Heart left ventricle (tissue), 16 donors: ENCODE measurements at regions not wholly inside any gene's neighbourhood (a gene's known extent, or its start where the extent isn't known, plus 50 kb on each side); places are given as distances from the start of the nearest gene placed in this dataset.

Source experiments
- ATAC-seq, 4 donors: fragments of 200-7000 bp; cut with Tn5 transposase; one replicate each; pipeline ENCODE4 v1.9.1; 2020 to 2022; ENCODE audit warnings: moderate library complexity in 4 of 4, mild to moderate bottlenecking in 3 of 4, moderate number of reproducible peaks in 1 of 4
- DNase-seq, 5 donors: peaks; one replicate each; pipeline ENCODE4 v3.0.0-alpha.2; 2020
- H3K27ac ChIP-seq, 12 donors: fragments of 200-600 bp; sonication (generic) in 4 of 12; one replicate each; pipeline versions ENCODE4 v1.5.0 to v1.8.0; 2016 to 2022; ENCODE audit warnings: mild to moderate bottlenecking in 2 of 12
- H3K27me3 ChIP-seq, 9 donors: fragments of 200-600 bp; sonication (generic) in 2 of 9; one replicate each; pipeline versions ENCODE4 v1.5.1 to v1.8.0; 2016 to 2022; ENCODE audit warnings: mild to moderate bottlenecking in 3 of 9
- H3K36me3 ChIP-seq, 9 donors: fragments of 200-600 bp; sonication (generic) in 2 of 9; one replicate each; pipeline versions ENCODE4 v1.5.0 to v1.8.0; 2018 to 2022; ENCODE audit warnings: mild to moderate bottlenecking in 2 of 9
- H3K4me1 ChIP-seq, 12 donors: fragments of 200-600 bp; sonication (generic) in 4 of 12; one replicate each; pipeline versions ENCODE4 v1.5.0 to v1.8.0; 2016 to 2022; ENCODE audit warnings: mild to moderate bottlenecking in 3 of 12
- H3K4me3 ChIP-seq, 12 donors: fragments of 200-600 bp; sonication (generic) in 4 of 12; one replicate each; pipeline versions ENCODE4 v1.5.0 to v1.8.0; 2017 to 2022; ENCODE audit warnings: mild to moderate bottlenecking in 9 of 12, moderate library complexity in 4 of 12
- H3K9me3 ChIP-seq, 12 donors: fragments of 200-600 bp; sonication (generic) in 4 of 12; one replicate each; pipeline versions ENCODE4 v1.5.0 to v1.8.0; 2016 to 2022; ENCODE audit warnings: mild to moderate bottlenecking in 1 of 12
- POLR2A ChIP-seq, 2 donors: fragments of 450-650 bp; IDR thresholded peaks; one replicate each; pipeline ENCODE4 v1.6.1; 2017; ENCODE audit warnings: antibody characterized with exemption in 2 of 2, mild to moderate bottlenecking in 2 of 2, moderate library complexity in 2 of 2
- WGBS, 4 donors: extraction: QIAGEN DNeasy Blood & Tissue Kit in 2 of 4; methylation state at CpG; one replicate each; pipeline versions ENCODE4 v1.1.5 to v1.1.7; 2013 to 2018; 5-methylcytosine and 5-hydroxymethylcytosine counted together
- intact Hi-C, 10 donors: fragments of 100-400 bp; cut with DNase I; formaldehyde crosslinking; loops; one replicate each; pipeline versions ENCODE4 v1.11.1 to v1.14.2; 2022
- TF ChIP-seq, protein P1 (sequence below), 12 donors: fragments of 200-600 bp; sonication (generic) in 4 of 12; IDR thresholded peaks; one replicate each; pipeline versions ENCODE4 v1.5.0 to v1.8.0; 2018 to 2022; ENCODE audit warnings: antibody characterized with exemption in 12 of 12, mild to moderate bottlenecking in 5 of 12
- donor health status: ischemic (EF 13 %, LVEDD 7.1; RV severe dilation, severe dysfunction).
- donor health status: healthy with polysubstance abuse.
- donor health status: DM: no; HTN: yes; CAD: no.
- donor health status: DM: no; HTN: no; CAD: no.
- donor health status: ischemic (EF 25% LVEDD 6.9; RV normal size, moderate dysfunction).
- donor health status: ischemic (EF 25% LVEDD 5.7; RV mildly dilated, moderate dysfunction).
- donor health status: healthy.
- donor health status: DM: yes; HTN: yes; CAD: no.
- donor health status: ischemic (EF 35%, LVEDD 5.7; RV mildly dilated, moderate dysfunction).
- donor health status: nonischemic (EF 11% LVEDD 7.7; RV severe dilation, severe dysfunction).
- donor health status: DM: yes; HTN: yes; CAD: no.
- donor health status: PGD.
- donor health status: ischemic (EF 29% LVEDD 5.4; RV normal size, mild dysfunction).
- donor health status: nonischemic (EF 23%, LVEDD 6.1; RV moderate dilation, normal function).

DNA sequence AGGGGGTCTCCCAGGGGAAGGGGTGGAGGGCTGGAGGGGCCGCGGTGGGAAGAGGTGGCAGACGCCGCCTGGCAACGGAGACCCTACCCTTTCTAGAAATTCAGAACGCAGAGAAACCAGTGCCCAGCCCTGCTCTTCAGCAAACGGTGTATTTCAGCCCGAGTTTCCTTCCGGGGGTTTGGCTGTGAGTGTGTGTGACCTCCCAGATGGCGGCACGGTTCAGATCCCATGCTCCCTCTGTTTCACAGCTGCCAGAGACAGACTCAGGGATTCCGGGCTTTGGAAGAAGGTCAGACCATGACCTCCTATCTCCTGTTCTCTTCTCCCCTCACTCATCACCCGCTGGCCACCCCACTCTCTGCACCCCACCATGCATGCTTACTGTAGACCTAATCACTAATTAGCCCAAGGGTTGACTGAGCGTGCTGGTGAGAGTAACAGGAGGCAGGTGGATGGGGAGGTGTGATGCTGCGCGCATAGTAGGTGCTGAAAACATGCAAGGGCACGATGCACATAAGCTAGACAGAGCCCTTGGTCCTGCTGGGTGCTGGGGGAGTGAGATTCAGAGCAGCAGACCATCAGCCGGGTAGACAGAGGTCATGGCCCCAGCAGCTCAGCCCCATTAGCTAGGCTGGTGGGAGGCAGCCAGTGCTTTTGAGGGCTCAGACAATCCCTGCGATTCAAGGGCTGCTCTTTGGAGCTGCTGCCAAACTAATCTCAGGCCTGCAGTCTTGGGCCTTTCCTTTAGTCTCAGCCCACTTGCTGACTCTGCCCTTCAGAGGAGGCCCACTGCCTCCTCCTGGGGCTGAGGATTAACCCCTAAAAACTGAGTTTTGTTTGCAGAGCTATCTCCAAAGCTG is 256.5 kb upstream of the CADM1 start:
- H3K36me3 ChIP-seq: no peaks in the 10 kb centered on the region
- DNase-seq (peak in 1 of 5 donors; percentile 41), ATAC-seq (peak in 3 of 4 donors; percentile 31 to 59 (median 53))
- peak overlapping the region in 8 of 12 donors; percentile 38 to 83 (median 54) for H3K27ac ChIP-seq
- peaks cover 0 to 11% (median 0%) of the 10 kb centered on the region in 9 donors for H3K27me3 ChIP-seq
- no peak for TF ChIP-seq POLR2A (IDR thresholded peaks at IDR 0.05)
- TF ChIP-seq, protein P1, sequence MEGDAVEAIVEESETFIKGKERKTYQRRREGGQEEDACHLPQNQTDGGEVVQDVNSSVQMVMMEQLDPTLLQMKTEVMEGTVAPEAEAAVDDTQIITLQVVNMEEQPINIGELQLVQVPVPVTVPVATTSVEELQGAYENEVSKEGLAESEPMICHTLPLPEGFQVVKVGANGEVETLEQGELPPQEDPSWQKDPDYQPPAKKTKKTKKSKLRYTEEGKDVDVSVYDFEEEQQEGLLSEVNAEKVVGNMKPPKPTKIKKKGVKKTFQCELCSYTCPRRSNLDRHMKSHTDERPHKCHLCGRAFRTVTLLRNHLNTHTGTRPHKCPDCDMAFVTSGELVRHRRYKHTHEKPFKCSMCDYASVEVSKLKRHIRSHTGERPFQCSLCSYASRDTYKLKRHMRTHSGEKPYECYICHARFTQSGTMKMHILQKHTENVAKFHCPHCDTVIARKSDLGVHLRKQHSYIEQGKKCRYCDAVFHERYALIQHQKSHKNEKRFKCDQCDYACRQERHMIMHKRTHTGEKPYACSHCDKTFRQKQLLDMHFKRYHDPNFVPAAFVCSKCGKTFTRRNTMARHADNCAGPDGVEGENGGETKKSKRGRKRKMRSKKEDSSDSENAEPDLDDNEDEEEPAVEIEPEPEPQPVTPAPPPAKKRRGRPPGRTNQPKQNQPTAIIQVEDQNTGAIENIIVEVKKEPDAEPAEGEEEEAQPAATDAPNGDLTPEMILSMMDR (IDR thresholded peaks at IDR 0.05): no peak
- 33 to 47% (median 37%) methylated on average over 13 to 19 of the region's 19 CpGs for WGBS, 4 donors
- H3K4me3 ChIP-seq: peak overlapping the region; percentile 50 to 93 (median 82)
- no peaks in the 10 kb centered on the region for H3K9me3 ChIP-seq
- intact Hi-C loops: loop anchor here in 1 of 10 donors (10.0 kb wide), 1 partner anchor 426 kb away; no protein-coding TSS in a partner anchor
- H3K4me1 ChIP-seq: peaks cover 0 to 14% (median 6%) of the 10 kb centered on the region in 12 donors

DNA sequence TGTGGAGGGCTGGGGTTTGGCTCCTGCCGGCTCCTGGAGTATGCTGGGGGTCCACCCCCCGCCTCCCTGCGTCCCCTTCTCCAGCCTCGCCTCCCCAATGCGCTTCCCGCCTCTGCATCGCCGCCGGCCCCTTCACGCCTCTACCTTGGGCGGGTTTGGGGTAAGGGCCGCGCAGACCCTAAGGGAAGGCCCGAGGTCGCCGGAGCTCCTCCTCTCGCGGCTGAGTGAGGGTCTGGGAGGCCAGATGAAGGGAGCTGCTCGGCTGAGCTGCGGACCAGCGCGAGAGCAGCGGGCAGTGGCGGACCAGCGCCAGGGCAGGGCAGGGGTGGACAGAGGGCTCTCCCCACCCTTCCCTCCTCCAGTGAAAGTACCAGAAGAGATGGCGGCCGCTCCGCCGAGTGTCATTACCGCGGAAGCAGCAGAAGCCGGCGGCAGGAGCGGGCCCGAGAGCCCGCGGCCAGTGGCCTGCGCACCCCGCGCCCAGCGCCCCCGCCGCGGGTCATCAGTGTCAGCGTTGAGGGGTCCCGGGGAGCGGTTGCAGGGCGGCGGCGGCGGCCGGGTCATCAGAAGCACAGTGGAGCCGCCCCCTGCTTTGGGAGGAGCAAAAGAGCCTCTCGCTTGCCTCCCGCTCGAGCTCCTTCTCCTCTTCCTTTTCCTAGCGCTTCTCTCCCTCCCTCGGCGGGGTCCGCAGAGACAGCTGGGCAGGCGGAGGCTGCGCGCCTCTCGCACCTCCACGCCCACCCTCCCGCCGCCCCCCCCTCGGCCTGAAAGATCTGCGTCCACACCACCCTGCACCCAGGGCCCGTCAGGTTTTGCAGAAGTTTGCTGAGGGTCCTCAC is 255.6 kb upstream of the CADM1 start:
- Histone ChIP-seq H3K27me3 (peaks cover 0 to 11% (median 0%) of the 10 kb centered on the region in 9 donors), H3K4me3 (peak overlapping the region; percentile 50 to 93 (median 82)), H3K9me3 (no peaks in the 10 kb centered on the region), H3K27ac (peak overlapping the region in 9 of 12 donors; percentile 38 to 83 (median 57)), H3K4me1 (peaks cover 0 to 14% (median 6%) of the 10 kb centered on the region in 12 donors), H3K36me3 (no peaks in the 10 kb centered on the region)
- peak; percentile 45 to 71 (median 54) for DNase-seq
- ATAC-seq: peak; percentile 30 to 82 (median 70)
- intact Hi-C loops: loop anchor here in 1 of 10 donors (10.0 kb wide), 1 partner anchor 425 kb away; no protein-coding TSS in a partner anchor
- TF ChIP-seq POLR2A (IDR thresholded peaks at IDR 0.05): no peak
- TF ChIP-seq, protein P1 (IDR thresholded peaks at IDR 0.05): no peak
- 0 to 8% (median 5%) methylated on average over 18 to 70 of the region's 70 CpGs for WGBS, 4 donors

DNA sequence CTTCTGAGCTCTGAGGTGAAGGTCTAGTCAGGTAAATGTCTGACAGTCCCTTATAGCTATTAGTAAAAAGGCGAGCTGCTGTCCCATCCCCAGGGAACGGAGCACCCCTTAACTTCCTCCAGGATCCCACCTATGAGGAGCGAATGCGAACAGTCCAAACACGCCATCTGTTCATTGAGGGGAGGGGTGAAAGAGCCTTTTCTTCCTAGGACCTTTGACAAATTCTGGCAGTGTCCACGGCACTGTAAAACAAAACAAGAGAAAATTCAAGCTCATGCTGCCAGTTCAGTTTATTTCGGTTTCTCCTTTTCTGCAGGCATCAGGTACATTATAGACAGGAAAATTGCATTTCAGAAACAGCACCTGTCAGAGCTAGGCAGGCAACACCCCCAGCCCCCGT is 253.8 kb upstream of the CADM1 start:
- peaks cover 0 to 14% (median 6%) of the 10 kb centered on the region in 12 donors for H3K4me1 ChIP-seq
- no peak overlapping the region for H3K27ac ChIP-seq
- WGBS, 4 donors: 94 to 98% (median 95%) methylated on average over 8 of the region's 8 CpGs
- no peak overlapping the region for H3K4me3 ChIP-seq
- H3K36me3 ChIP-seq: no peaks in the 10 kb centered on the region
- peaks cover 0 to 11% (median 0%) of the 10 kb centered on the region in 9 donors for H3K27me3 ChIP-seq
- TF ChIP-seq, protein P1 (IDR thresholded peaks at IDR 0.05): no peak
- no peak for TF ChIP-seq POLR2A (IDR thresholded peaks at IDR 0.05)
- intact Hi-C loops: no loop called here
- no peaks in the 10 kb centered on the region for H3K9me3 ChIP-seq
- DNase-seq (no peak), ATAC-seq (no peak)
